Retinal pigment epithelial cell (primary cell): ENCODE measurements at regions not wholly inside any gene's neighbourhood (a gene's known extent, or its start where the extent isn't known, plus 50 kb on each side); places are given as distances from the start of the nearest gene placed in this dataset.

Experiments
- DNase-seq: peaks from one replicate; pipeline ENCODE4 v3.0.0-alpha.2; 2010; ENCODE audit warnings: low read depth
- H3K4me3 ChIP-seq: 2 replicates; pipeline ENCODE4 v1.5.1; 2011; ENCODE audit warnings: mild to moderate bottlenecking, low read length, control low read depth, moderate library complexity
- TF ChIP-seq, protein P1 (sequence below): conservative IDR thresholded peaks from 2 replicates; pipeline ENCODE4 v1.5.1; 2011; ENCODE audit warnings: low read depth, low read length, control low read depth, inconsistent platforms

DNA sequence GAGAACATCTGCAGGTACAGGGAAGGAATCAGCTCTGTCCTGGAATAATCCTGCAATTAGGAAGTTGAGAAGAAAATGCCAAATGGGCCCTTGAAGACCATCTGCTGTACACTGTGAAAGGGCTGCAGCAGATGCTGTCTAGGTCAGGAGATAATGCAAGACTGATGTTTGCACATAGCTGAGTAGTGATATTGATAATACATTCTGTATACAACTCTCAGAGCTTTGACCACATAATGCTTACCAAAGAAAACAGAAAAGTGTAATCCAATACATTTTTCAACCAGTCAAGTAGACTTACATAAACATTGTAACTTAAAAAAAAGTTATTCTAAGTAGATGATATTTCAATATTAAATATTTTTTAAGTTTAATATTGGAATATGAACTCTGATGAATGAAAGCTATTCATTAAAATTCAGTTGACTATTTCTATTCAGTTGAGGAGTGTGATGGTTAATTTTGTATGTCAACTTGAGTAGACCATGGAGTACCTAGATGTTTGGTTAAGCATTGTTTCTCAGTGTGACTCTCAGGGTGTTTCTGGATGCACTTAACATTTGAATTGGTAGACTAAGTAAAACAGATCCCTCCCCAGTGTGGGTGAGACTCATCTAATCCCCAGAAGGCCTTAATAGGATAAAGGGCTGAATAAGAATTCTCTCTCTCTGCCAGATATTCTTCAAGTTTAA is 380.1 kb upstream of the PRR16 start:
- no peak for DNase-seq
- TF ChIP-seq, protein P1, sequence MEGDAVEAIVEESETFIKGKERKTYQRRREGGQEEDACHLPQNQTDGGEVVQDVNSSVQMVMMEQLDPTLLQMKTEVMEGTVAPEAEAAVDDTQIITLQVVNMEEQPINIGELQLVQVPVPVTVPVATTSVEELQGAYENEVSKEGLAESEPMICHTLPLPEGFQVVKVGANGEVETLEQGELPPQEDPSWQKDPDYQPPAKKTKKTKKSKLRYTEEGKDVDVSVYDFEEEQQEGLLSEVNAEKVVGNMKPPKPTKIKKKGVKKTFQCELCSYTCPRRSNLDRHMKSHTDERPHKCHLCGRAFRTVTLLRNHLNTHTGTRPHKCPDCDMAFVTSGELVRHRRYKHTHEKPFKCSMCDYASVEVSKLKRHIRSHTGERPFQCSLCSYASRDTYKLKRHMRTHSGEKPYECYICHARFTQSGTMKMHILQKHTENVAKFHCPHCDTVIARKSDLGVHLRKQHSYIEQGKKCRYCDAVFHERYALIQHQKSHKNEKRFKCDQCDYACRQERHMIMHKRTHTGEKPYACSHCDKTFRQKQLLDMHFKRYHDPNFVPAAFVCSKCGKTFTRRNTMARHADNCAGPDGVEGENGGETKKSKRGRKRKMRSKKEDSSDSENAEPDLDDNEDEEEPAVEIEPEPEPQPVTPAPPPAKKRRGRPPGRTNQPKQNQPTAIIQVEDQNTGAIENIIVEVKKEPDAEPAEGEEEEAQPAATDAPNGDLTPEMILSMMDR, result no peak
- H3K4me3 ChIP-seq, result no peak overlapping the region

DNA sequence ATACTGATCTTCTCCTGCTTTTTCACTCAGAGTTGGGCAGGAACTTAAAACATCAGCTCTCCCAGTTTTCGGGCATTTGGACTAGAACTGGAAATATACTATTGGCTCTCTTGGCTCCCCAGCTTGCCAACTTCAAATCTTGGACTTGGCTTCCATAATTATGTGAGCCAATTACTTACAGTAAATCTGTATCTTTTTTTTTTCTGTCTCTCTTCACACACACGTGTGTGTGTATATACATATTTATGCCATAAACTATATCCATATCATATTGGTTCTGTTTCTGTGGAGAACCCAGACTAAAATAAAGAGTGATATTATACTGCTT is 379.6 kb upstream of the PRR16 start:
- no peak overlapping the region for H3K4me3 ChIP-seq
- TF ChIP-seq, protein P1, result no peak
- no peak for DNase-seq

DNA sequence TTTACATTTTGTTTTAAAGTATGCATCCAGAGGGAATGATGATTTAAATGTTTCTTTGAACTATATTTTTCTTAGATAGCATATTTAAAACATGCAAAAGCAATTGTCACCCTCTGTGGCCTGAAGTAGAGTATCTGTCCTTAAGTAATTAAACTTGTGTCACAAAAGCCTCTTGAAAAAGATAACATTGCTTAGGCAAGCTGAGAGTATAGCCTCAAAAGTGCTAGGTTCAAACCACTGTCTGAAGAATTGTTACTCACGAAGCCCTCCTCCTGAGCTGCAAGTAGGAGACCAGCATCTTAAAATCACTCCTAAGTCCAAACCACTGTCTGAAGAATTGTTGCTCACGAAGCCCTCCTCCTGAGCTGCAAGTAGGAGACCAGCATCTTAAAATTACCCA is 378.0 kb upstream of the PRR16 start:
- TF ChIP-seq, protein P1, result no peak
- no peak for DNase-seq
- H3K4me3 ChIP-seq, result no peak overlapping the region

DNA sequence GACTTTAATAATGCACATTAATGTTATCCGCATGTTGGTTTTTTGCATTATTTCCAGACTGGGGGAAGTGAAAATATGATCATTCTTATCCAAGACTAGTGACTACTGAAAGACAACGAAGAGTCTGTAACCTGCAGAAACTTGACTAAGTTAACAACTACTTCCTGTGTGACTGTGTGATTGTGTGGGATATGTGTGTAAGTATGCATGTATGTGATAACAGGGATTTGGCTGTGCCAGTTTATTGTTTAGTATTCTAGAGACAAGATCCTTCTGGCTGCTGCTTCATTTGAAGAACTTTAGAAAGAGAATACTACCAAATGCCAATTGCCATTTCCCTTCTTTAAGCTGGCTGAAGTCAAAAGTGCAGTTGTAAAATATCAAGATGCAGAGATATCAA is 375.7 kb upstream of the PRR16 start:
- H3K4me3 ChIP-seq, result no peak overlapping the region
- no peak for DNase-seq
- TF ChIP-seq, protein P1, result no peak

DNA sequence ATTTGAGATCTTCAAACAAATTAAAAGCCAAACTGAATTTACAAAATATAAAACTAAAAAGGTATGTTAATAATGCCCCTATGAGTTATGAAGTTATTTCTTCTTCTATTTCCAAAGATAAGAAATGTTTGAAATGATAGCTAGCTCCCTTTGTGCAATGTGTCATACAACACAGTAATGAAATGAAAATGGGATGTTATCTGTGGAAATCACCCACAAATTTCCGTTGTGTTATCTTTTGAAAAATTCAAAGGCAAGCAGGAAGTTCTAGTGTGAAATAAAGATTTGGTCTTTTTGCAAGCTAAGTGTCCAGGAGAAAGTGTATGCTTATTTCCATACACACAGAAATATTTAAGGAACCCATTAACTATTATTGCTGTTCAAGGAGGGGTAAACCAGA is 375.3 kb upstream of the PRR16 start:
- no peak overlapping the region for H3K4me3 ChIP-seq
- TF ChIP-seq, protein P1, result no peak
- no peak for DNase-seq

DNA sequence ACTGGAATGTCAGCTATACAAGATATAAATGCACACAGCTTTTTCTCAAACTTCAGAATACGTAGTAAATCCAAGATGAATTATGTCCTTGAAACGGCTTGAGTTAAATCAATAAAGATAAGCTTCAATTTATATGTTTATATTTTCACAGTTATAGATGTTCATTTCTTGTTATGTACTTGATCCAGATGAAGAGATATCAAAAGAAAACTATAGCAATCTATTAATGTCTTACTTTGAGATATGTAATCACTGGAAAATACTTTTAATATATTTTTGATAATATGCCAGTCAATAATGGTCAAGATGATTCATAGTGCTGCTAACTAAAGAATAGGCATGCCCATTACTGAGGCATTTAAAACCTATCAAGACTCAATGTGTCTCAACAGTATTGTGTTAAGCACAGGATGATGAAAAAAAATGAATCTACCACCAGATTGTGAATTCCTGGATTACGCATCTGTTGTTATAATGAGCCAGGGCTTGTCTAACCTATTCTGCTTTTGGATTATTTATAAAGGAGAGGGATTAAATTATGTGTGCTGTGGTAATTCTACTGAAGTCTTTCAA is 372.6 kb upstream of the PRR16 start:
- H3K4me3 ChIP-seq, result no peak overlapping the region
- TF ChIP-seq, protein P1, result no peak
- no peak for DNase-seq

DNA sequence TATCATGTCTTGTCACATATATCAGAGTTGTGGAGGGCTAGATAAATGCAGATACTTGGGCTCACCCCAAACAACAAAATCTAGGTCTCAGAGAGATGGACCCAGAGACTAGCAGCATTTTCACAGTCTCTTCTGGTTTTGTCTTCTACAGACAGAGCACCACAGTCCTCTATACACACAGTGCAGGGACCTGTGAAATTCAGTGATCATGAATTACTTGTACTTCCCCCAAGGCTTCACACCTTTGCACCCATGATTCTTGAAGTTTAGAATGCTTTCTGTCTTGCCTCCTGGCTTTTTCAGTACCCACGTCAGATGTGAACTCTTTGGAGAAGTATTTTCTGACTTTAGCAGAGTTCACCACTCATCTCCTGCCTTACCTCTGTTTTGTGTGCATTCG is 371.5 kb upstream of the PRR16 start:
- TF ChIP-seq, protein P1, result no peak
- no peak for DNase-seq
- no peak overlapping the region for H3K4me3 ChIP-seq
